Adrenal gland (tissue), 9 donors: ENCODE measurements at regions not wholly inside any gene's neighbourhood (a gene's known extent, or its start where the extent isn't known, plus 50 kb on each side); places are given as distances from the start of the nearest gene placed in this dataset.

Experiments
- DNase-seq, 7 donors: peaks; one replicate each; pipeline ENCODE4 v3.0.0-alpha.2; 2019 to 2020
- H3K27ac ChIP-seq, 5 donors: fragments of 200-600 bp; sonication (generic) in 4 of 5; 1 replicate in 3 of 5; 2 replicates in 2 of 5; pipeline versions ENCODE4 v1.5.1 to v1.8.0; 2016 to 2020; ENCODE audit warnings: mild to moderate bottlenecking in 1 of 5
- H3K27me3 ChIP-seq: fragments of 200-600 bp; 2 replicates; pipeline ENCODE4 v1.8.0; 2021
- H3K36me3 ChIP-seq, 2 donors: fragments of 200-600 bp; replicated peaks in 1 of 2; 1 replicate in 1 of 2; 2 replicates in 1 of 2; pipeline versions ENCODE4 v1.5.1 to v1.8.0; 2018 to 2022
- H3K4me1 ChIP-seq, 2 donors: fragments of 200-600 bp; replicated peaks in 1 of 2; 1 replicate in 1 of 2; 2 replicates in 1 of 2; pipeline versions ENCODE4 v1.5.1 to v1.8.0; 2018 to 2021
- H3K4me3 ChIP-seq, 4 donors: fragments of 200-600 bp; sonication (generic) in 3 of 4; one replicate each; pipeline ENCODE4 v1.5.1; 2016 to 2018
- H3K9me3 ChIP-seq, 3 donors: fragments of 200-600 bp; sonication (generic) in 1 of 3; replicated peaks in 1 of 3; 1 replicate in 2 of 3; 2 replicates in 1 of 3; pipeline versions ENCODE4 v1.5.1 to v1.8.0; 2016 to 2021
- CTCF ChIP-seq, 6 experiments: fragments of 450-650 bp in 4 of 6; fragments of 200-600 bp in 2 of 6; sonication (generic) in 1 of 6; IDR thresholded peaks; 1 replicate in 5 of 6; 2 replicates in 1 of 6; pipeline versions ENCODE4 v1.5.1 to v1.8.0; 2016 to 2021; ENCODE audit warnings: antibody characterized with exemption in 6 of 6, mild to moderate bottlenecking in 2 of 6, moderate library complexity in 1 of 6
- POLR2A ChIP-seq, 2 donors: fragments of 450-650 bp; IDR thresholded peaks; one replicate each; pipeline ENCODE4 v1.6.1; 2017; ENCODE audit warnings: antibody characterized with exemption in 2 of 2, mild to moderate bottlenecking in 2 of 2, moderate library complexity in 1 of 2
- WGBS, 4 donors: extraction: QIAGEN DNeasy Blood & Tissue Kit in 2 of 4; methylation state at CpG; one replicate each; pipeline versions ENCODE4 v1.1.5 to v1.1.7; 2013 to 2017; 5-methylcytosine and 5-hydroxymethylcytosine counted together
- intact Hi-C, 2 donors: fragments of 100-400 bp; cut with DNase I; formaldehyde crosslinking; loops; one replicate each; pipeline versions ENCODE4 v1.14.1 to v1.15.0; 2022 to 2023
- donor health status: healthy with polysubstance abuse.
- donor health status: Bipolar disorder and iron deficiency.
- donor health status: DM: yes; HTN: yes; CAD: no.
- donor health status: DM: no; HTN: no; CAD: no.
- donor health status: DM: no; HTN: no; CAD: no.

DNA sequence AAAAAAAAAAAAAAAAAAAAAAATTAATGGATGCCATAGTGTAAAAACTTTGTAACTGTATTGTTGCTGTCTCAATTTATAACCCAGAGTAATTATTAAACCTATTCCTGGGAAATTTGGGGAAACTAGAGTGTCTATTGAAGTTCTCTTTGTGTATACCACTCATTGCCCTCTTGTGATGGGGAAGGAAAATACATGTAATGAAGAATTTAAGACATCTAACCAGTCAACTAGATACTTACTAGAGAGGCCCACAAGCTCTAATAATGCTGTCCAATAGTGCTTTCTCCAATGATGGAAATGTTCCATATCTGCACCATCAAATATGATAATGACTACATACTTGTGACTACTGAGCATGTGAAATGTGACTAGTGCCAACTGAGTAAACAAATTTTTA, 168.5 kb upstream of the SLC39A10 start:
- TF ChIP-seq CTCF (IDR thresholded peaks at IDR 0.05) (no peak), POLR2A (IDR thresholded peaks at IDR 0.05) (no peak)
- no peak overlapping the region for H3K4me3 ChIP-seq
- no peaks in the 10 kb centered on the region for H3K36me3 ChIP-seq
- no peak overlapping the region for H3K27ac ChIP-seq
- intact Hi-C loops: no loop called here
- H3K9me3 ChIP-seq: no peaks in the 10 kb centered on the region
- no peaks in the 10 kb centered on the region for H3K27me3 ChIP-seq
- peaks cover 5 to 10% of the 10 kb centered on the region in 2 donors for H3K4me1 ChIP-seq
- DNase-seq: no peak

DNA sequence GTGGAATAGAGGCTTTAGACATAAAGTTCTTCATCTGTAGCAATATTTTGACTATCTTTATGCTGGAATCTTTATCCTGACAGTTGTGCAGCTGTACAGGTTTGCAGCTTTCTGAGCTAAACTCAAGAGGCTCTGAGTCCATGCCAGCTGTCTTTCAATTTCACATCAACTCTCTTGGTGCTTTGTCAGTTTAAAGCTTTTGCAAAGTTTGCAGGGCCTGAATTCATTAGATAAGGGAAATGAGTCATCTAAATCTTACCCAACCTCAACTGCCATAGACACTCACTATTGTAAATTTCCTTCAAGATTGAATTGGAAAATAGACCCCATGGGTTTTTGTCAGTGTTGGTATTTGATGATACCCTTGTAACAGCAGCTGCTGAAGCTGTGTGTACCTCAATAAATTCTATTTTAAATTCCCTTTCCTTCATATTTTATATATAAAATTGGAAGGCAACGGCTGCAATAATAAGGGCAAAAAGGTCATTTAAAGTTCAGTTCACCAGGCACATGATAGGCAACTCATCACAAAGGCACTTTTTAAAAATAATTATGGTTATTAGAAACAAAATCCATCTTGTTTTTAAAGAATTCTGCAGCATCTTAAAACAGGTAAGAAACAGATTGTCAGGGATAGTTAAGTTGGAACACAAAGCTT, 169.9 kb upstream of the SLC39A10 start:
- H3K4me1 ChIP-seq: peaks cover 5 to 10% of the 10 kb centered on the region in 2 donors
- peak in 3 of 7 donors; percentile 7 to 35 (median 19) for DNase-seq
- no peaks in the 10 kb centered on the region for H3K9me3 ChIP-seq
- H3K36me3 ChIP-seq: no peaks in the 10 kb centered on the region
- 17 to 35% (median 27%) methylated on average over 1 of the region's 1 CpG for WGBS, 4 donors
- no peak for TF ChIP-seq POLR2A (IDR thresholded peaks at IDR 0.05)
- no peak for TF ChIP-seq CTCF (IDR thresholded peaks at IDR 0.05)
- no peaks in the 10 kb centered on the region for H3K27me3 ChIP-seq
- intact Hi-C loops: no loop called here
- H3K4me3 ChIP-seq: no peak overlapping the region
- no peak overlapping the region for H3K27ac ChIP-seq

- H3K36me3 ChIP-seq: no peaks in the 10 kb centered on the region
- intact Hi-C loops: no loop called here
- no peak overlapping the region for H3K4me3 ChIP-seq
- no peak for TF ChIP-seq POLR2A (IDR thresholded peaks at IDR 0.05)
- peaks cover 5 to 10% of the 10 kb centered on the region in 2 donors for H3K4me1 ChIP-seq
- no peak overlapping the region for H3K27ac ChIP-seq
- no peak for DNase-seq
- no peaks in the 10 kb centered on the region for H3K27me3 ChIP-seq
- WGBS, 4 donors: 74 to 81% (median 75%) methylated on average over 2 of the region's 2 CpGs
- H3K9me3 ChIP-seq: no peaks in the 10 kb centered on the region
Measured at GRCh38 chr2:195486520-195486919, 170.5 kb upstream of the SLC39A10 start.

GRCh38 chr2:195482010-195482409, 175.0 kb upstream of the SLC39A10 start:
- Histone ChIP-seq H3K4me3 (no peak overlapping the region), H3K27me3 (no peaks in the 10 kb centered on the region), H3K36me3 (no peaks in the 10 kb centered on the region), H3K27ac (no peak overlapping the region), H3K9me3 (no peaks in the 10 kb centered on the region), H3K4me1 (peaks cover 0 to 6% of the 10 kb centered on the region in 2 donors)
- intact Hi-C loops: no loop called here
- no peak for DNase-seq
- TF ChIP-seq CTCF (IDR thresholded peaks at IDR 0.05) (no peak), POLR2A (IDR thresholded peaks at IDR 0.05) (no peak)
- 68 to 81% (median 77%) methylated on average over 1 of the region's 1 CpG for WGBS, 4 donors

- Histone ChIP-seq H3K4me1 (no peaks in the 10 kb centered on the region), H3K27me3 (no peaks in the 10 kb centered on the region), H3K27ac (no peak overlapping the region), H3K9me3 (no peaks in the 10 kb centered on the region), H3K36me3 (no peaks in the 10 kb centered on the region), H3K4me3 (no peak overlapping the region)
- intact Hi-C loops: no loop called here
- DNase-seq: no peak
- TF ChIP-seq CTCF (IDR thresholded peaks at IDR 0.05) (no peak), POLR2A (IDR thresholded peaks at IDR 0.05) (no peak)
Measured at GRCh38 chr2:195480121-195480520, 176.9 kb upstream of the SLC39A10 start.
